Rectal smooth muscle tissue (tissue), 1 donor: ENCODE measurements at regions not wholly inside any gene's neighbourhood (a gene's known extent, or its start where the extent isn't known, plus 50 kb on each side); places are given as distances from the start of the nearest gene placed in this dataset.
"Not testable (repeated sequence)": the region's sequence is repeated elsewhere in the genome, so short reads cannot be mapped to it uniquely, and the experiment has no call there.

Experiments
- H3K27ac ChIP-seq: one replicate; pipeline ENCODE4 v1.7.0; 2013; ENCODE audit warnings: low read depth, low read length, inconsistent platforms
- H3K27me3 ChIP-seq: one replicate; pipeline ENCODE4 v1.7.0; 2013; ENCODE audit warnings: low read length; ENCODE audit not compliant: control insufficient read depth, insufficient read depth
- H3K36me3 ChIP-seq: one replicate; pipeline ENCODE4 v1.7.0; 2013; ENCODE audit warnings: low read length; ENCODE audit not compliant: control insufficient read depth, insufficient read depth
- H3K4me1 ChIP-seq: one replicate; pipeline ENCODE4 v1.7.0; 2013; ENCODE audit warnings: low read length; ENCODE audit not compliant: control insufficient read depth, insufficient read depth
- H3K4me3 ChIP-seq: one replicate; pipeline ENCODE4 v1.7.0; 2013; ENCODE audit warnings: low read length
- H3K9ac ChIP-seq: one replicate; pipeline ENCODE4 v1.7.0; 2013; ENCODE audit warnings: low read length

GRCh38 chr15:77944002-77944867, 133.3 kb downstream of the TBC1D2B start:
- H3K9ac ChIP-seq = peak overlapping the region; percentile 60

GRCh38 chr15:77942611-77943211, 134.8 kb downstream of the TBC1D2B start:
- H3K4me3 ChIP-seq = no peak overlapping the region
- no peaks in the 10 kb centered on the region for H3K4me1 ChIP-seq
- no peaks in the 10 kb centered on the region for H3K27me3 ChIP-seq
- no peak overlapping the region for H3K27ac ChIP-seq
- H3K36me3 ChIP-seq = no peaks in the 10 kb centered on the region
- H3K9ac ChIP-seq = no peak overlapping the region

More at GRCh38 chr15:77944002-77944867, 133.3 kb downstream of the TBC1D2B start:
- peak overlapping the region; percentile 68 for H3K27ac ChIP-seq
- no peaks in the 10 kb centered on the region for H3K36me3 ChIP-seq
- H3K4me1 ChIP-seq = no peaks in the 10 kb centered on the region
- peak overlapping the region; percentile 65 for H3K4me3 ChIP-seq
- no peaks in the 10 kb centered on the region for H3K27me3 ChIP-seq

- not testable (repeated sequence) for H3K4me3 ChIP-seq, H3K27ac ChIP-seq, H3K27me3 ChIP-seq, H3K36me3 ChIP-seq, H3K4me1 ChIP-seq, H3K9ac ChIP-seq
Observed at GRCh38 chr15:77941090-77941827, 136.3 kb downstream of the TBC1D2B start.

- no peaks in the 10 kb centered on the region for H3K4me1 ChIP-seq
- H3K27me3 ChIP-seq = no peaks in the 10 kb centered on the region
Observed at GRCh38 chr15:77940381-77940947, 137.0 kb downstream of the TBC1D2B start.

GRCh38 chr15:77939851-77940250, 137.7 kb downstream of the TBC1D2B start:
- Histone ChIP-seq H3K27me3 (no peaks in the 10 kb centered on the region), H3K4me3 (no peak overlapping the region), H3K9ac (no peak overlapping the region), H3K4me1 (no peaks in the 10 kb centered on the region), H3K36me3 (no peaks in the 10 kb centered on the region), H3K27ac (no peak overlapping the region)

More at GRCh38 chr15:77940381-77940947, 137.0 kb downstream of the TBC1D2B start:
- no peak overlapping the region for H3K27ac ChIP-seq
- no peak overlapping the region for H3K4me3 ChIP-seq
- no peak overlapping the region for H3K9ac ChIP-seq
- no peaks in the 10 kb centered on the region for H3K36me3 ChIP-seq

GRCh38 chr15:77939026-77939425, 138.5 kb downstream of the TBC1D2B start:
- H3K36me3 ChIP-seq, H3K27me3 ChIP-seq, H3K4me3 ChIP-seq: not testable (repeated sequence)

GRCh38 chr15:77938546-77938945, 139.0 kb downstream of the TBC1D2B start:
- H3K27ac ChIP-seq, H3K4me1 ChIP-seq, H3K9ac ChIP-seq, H3K36me3 ChIP-seq, H3K4me3 ChIP-seq, H3K27me3 ChIP-seq: not testable (repeated sequence)

More at GRCh38 chr15:77939026-77939425, 138.5 kb downstream of the TBC1D2B start:
- H3K27ac ChIP-seq, H3K4me1 ChIP-seq, H3K9ac ChIP-seq: not testable (repeated sequence)

GRCh38 chr15:77936567-77936966, 140.9 kb downstream of the TBC1D2B start:
- not testable (repeated sequence) for H3K27ac ChIP-seq, H3K4me3 ChIP-seq, H3K36me3 ChIP-seq, H3K27me3 ChIP-seq, H3K9ac ChIP-seq, H3K4me1 ChIP-seq

- H3K27me3 ChIP-seq, H3K4me1 ChIP-seq, H3K4me3 ChIP-seq, H3K9ac ChIP-seq, H3K36me3 ChIP-seq, H3K27ac ChIP-seq: not testable (repeated sequence)
Observed at GRCh38 chr15:77934516-77934915, 143.0 kb downstream of the TBC1D2B start.

GRCh38 chr15:77930907-77931306, 146.6 kb downstream of the TBC1D2B start:
- H3K27me3 ChIP-seq, H3K9ac ChIP-seq: not testable (repeated sequence)

GRCh38 chr15:77930490-77930889, 147.0 kb downstream of the TBC1D2B start:
- not testable (repeated sequence) for H3K27ac ChIP-seq, H3K9ac ChIP-seq, H3K36me3 ChIP-seq, H3K4me3 ChIP-seq, H3K27me3 ChIP-seq, H3K4me1 ChIP-seq

More at GRCh38 chr15:77930907-77931306, 146.6 kb downstream of the TBC1D2B start:
- H3K4me3 ChIP-seq, H3K4me1 ChIP-seq, H3K27ac ChIP-seq, H3K36me3 ChIP-seq: not testable (repeated sequence)

- H3K27me3 ChIP-seq, H3K36me3 ChIP-seq, H3K27ac ChIP-seq, H3K4me3 ChIP-seq, H3K9ac ChIP-seq, H3K4me1 ChIP-seq: not testable (repeated sequence)
Observed at GRCh38 chr15:77926789-77927188, 150.7 kb downstream of the TBC1D2B start.
